Activated T-cell treated with anti-CD3 and anti-CD28 coated beads, Interleukin-2, amount 50 U/mL, for 24 hours (primary cell): ENCODE measurements at regions not wholly inside any gene's neighbourhood (a gene's known extent, or its start where the extent isn't known, plus 50 kb on each side); places are given as distances from the start of the nearest gene placed in this dataset.

Source experiments
- DNase-seq: peaks from one replicate; pipeline ENCODE4 v3.0.0-alpha.2; 2020
- H3K27ac Mint-ChIP-seq: 2 replicates; pipeline ENCODE4 v1.8.0; 2020; ENCODE audit warnings: mild to moderate bottlenecking, mixed read lengths
- H3K27me3 Mint-ChIP-seq: 2 replicates; pipeline ENCODE4 v1.8.0; 2020; ENCODE audit warnings: mixed read lengths
- H3K36me3 Mint-ChIP-seq: 2 replicates; pipeline ENCODE4 v1.8.0; 2020; ENCODE audit warnings: low read depth, mixed read lengths
- H3K4me1 Mint-ChIP-seq: 2 replicates; pipeline ENCODE4 v1.8.0; 2020; ENCODE audit warnings: low read depth, mixed read lengths
- H3K4me3 Mint-ChIP-seq: 2 replicates; pipeline ENCODE4 v1.8.0; 2020; ENCODE audit warnings: mild to moderate bottlenecking, moderate library complexity, mixed read lengths
- H3K9me3 Mint-ChIP-seq: 2 replicates; pipeline ENCODE4 v1.8.0; 2020; ENCODE audit warnings: mixed read lengths

- no peaks in the 10 kb centered on the region for H3K27me3 Mint-ChIP-seq
- H3K27ac Mint-ChIP-seq = no peak overlapping the region
- peaks cover 10% of the 10 kb centered on the region for H3K4me1 Mint-ChIP-seq
- no peak for DNase-seq
- H3K4me3 Mint-ChIP-seq = no peak overlapping the region
- H3K9me3 Mint-ChIP-seq = no peaks in the 10 kb centered on the region
- H3K36me3 Mint-ChIP-seq = no peaks in the 10 kb centered on the region
Observed at GRCh38 chr17:73776351-73777130, 132.3 kb upstream of the SDK2 start.

DNA sequence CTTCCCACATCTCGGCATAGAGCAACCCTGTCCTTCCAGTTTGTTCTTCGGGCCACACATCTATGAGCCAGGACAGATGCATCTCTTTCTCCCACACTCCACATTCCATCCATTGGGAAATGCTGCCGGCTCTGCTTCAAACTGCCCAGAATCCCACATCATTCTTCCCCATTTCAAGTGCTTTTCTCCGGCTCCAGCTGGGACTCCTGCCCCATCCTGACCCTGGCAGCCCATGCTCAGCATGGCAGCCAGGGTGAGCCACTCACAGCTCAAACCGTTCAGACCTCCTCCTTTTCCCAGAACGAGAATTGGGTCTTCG, 132.8 kb upstream of the SDK2 start:
- Mint-ChIP-seq H3K27me3 (no peaks in the 10 kb centered on the region), H3K9me3 (no peaks in the 10 kb centered on the region), H3K27ac (no peak overlapping the region), H3K4me3 (no peak overlapping the region), H3K36me3 (no peaks in the 10 kb centered on the region), H3K4me1 (peaks cover 16% of the 10 kb centered on the region)
- DNase-seq = no peak

GRCh38 chr17:73782231-73782630, 138.0 kb upstream of the SDK2 start:
- DNase-seq = no peak
- H3K4me3 Mint-ChIP-seq = no peak overlapping the region
- peaks cover 17% of the 10 kb centered on the region for H3K4me1 Mint-ChIP-seq
- H3K27me3 Mint-ChIP-seq = peaks cover 2% of the 10 kb centered on the region
- no peaks in the 10 kb centered on the region for H3K9me3 Mint-ChIP-seq
- H3K27ac Mint-ChIP-seq = no peak overlapping the region
- H3K36me3 Mint-ChIP-seq = no peaks in the 10 kb centered on the region

GRCh38 chr17:73782641-73783381, 138.6 kb upstream of the SDK2 start:
- H3K27ac Mint-ChIP-seq = no peak overlapping the region
- no peak for DNase-seq
- peaks cover 2% of the 10 kb centered on the region for H3K27me3 Mint-ChIP-seq
- H3K4me3 Mint-ChIP-seq = no peak overlapping the region
- H3K4me1 Mint-ChIP-seq = peaks cover 17% of the 10 kb centered on the region
- H3K36me3 Mint-ChIP-seq = no peaks in the 10 kb centered on the region
- H3K9me3 Mint-ChIP-seq = no peaks in the 10 kb centered on the region

DNA sequence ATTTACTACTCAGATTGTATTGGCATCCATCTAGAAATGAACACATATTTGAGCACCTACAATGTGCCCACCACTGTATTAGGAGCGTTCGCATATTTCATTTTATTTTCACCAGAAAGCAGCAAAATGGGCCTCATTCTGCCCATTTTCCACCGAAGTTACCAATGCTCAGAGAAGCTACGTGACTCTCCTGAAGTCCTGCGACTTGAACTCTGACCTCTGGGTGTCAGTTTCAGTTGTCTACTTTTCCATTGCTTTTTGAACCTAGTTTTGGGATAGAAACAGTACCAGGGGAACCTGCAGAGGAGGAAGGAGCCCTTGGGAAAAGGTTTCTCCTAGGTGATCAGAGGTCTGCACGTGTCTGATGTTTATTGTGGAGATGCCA, 139.1 kb upstream of the SDK2 start:
- no peak overlapping the region for H3K4me3 Mint-ChIP-seq
- peaks cover 17% of the 10 kb centered on the region for H3K4me1 Mint-ChIP-seq
- DNase-seq = no peak
- H3K27me3 Mint-ChIP-seq = peaks cover 2% of the 10 kb centered on the region
- no peaks in the 10 kb centered on the region for H3K36me3 Mint-ChIP-seq
- H3K9me3 Mint-ChIP-seq = no peaks in the 10 kb centered on the region
- H3K27ac Mint-ChIP-seq = no peak overlapping the region

- H3K27me3 Mint-ChIP-seq = peaks cover 2% of the 10 kb centered on the region
- H3K4me1 Mint-ChIP-seq = peaks cover 17% of the 10 kb centered on the region
- no peak overlapping the region for H3K27ac Mint-ChIP-seq
- H3K36me3 Mint-ChIP-seq = no peaks in the 10 kb centered on the region
- no peak for DNase-seq
- H3K9me3 Mint-ChIP-seq = no peaks in the 10 kb centered on the region
- H3K4me3 Mint-ChIP-seq = no peak overlapping the region
Observed at GRCh38 chr17:73783945-73784603, 139.8 kb upstream of the SDK2 start.

GRCh38 chr17:73785496-73785895, 141.3 kb upstream of the SDK2 start:
- no peak for DNase-seq
- Mint-ChIP-seq H3K27me3 (peaks cover 2% of the 10 kb centered on the region), H3K27ac (no peak overlapping the region), H3K9me3 (no peaks in the 10 kb centered on the region), H3K4me3 (no peak overlapping the region), H3K4me1 (peaks cover 17% of the 10 kb centered on the region), H3K36me3 (no peaks in the 10 kb centered on the region)

GRCh38 chr17:73785958-73786743, 141.9 kb upstream of the SDK2 start:
- Mint-ChIP-seq H3K36me3 (no peaks in the 10 kb centered on the region), H3K27ac (no peak overlapping the region), H3K4me1 (peaks cover 17% of the 10 kb centered on the region), H3K4me3 (no peak overlapping the region), H3K9me3 (no peaks in the 10 kb centered on the region), H3K27me3 (peaks cover 2% of the 10 kb centered on the region)
- DNase-seq = no peak

GRCh38 chr17:73787076-73788059, 143.1 kb upstream of the SDK2 start:
- no peaks in the 10 kb centered on the region for H3K9me3 Mint-ChIP-seq
- H3K4me1 Mint-ChIP-seq = peaks cover 7% of the 10 kb centered on the region
- H3K27me3 Mint-ChIP-seq = peaks cover 2% of the 10 kb centered on the region
- H3K27ac Mint-ChIP-seq = no peak overlapping the region
- DNase-seq = no peak
- no peaks in the 10 kb centered on the region for H3K36me3 Mint-ChIP-seq
- no peak overlapping the region for H3K4me3 Mint-ChIP-seq

DNA sequence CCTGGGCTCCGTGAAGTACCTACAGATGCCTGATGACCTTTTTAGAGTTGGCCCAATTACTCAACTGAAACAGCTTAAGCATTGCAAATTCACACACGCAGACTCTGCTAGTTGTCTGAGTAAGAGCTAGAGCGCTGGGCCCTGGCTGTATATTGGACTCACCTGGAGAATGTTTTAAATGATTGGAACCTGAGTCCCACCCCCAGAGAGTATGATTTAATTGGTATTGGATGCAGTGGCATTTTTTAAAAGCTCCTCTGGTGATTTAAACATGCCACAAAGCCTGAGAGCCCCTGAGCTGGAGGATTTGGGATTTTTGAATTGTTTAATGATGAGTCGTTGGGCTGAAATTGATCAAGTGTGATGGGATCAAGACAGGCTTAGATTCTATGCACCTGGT, 143.9 kb upstream of the SDK2 start:
- no peak for DNase-seq
- Mint-ChIP-seq H3K27ac (no peak overlapping the region), H3K4me1 (no peaks in the 10 kb centered on the region), H3K9me3 (no peaks in the 10 kb centered on the region), H3K4me3 (no peak overlapping the region), H3K27me3 (peaks cover 2% of the 10 kb centered on the region), H3K36me3 (no peaks in the 10 kb centered on the region)

DNA sequence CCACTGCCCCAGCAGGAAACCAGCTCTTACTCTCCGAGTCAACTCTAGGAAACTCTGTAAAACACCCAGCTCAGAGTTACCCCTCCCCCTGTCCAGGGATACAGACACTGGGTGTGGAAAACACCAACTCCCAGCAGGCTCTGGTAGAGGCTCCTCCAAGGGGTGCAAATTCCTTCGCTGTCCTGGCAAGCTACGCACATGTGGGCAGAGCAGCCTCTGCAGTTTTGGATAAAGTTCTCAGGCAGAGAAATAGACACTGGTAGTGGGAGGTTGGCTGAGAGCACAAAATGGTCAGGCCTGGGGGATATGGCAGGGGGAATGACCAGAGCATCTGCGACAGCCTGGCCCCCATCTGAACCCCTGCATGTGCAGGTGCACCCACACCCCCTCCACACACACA, 146.9 kb upstream of the SDK2 start:
- DNase-seq = no peak
- Mint-ChIP-seq H3K4me1 (peaks cover 7% of the 10 kb centered on the region), H3K27ac (no peak overlapping the region), H3K36me3 (no peaks in the 10 kb centered on the region), H3K27me3 (peaks cover 2% of the 10 kb centered on the region), H3K9me3 (no peaks in the 10 kb centered on the region), H3K4me3 (no peak overlapping the region)

DNA sequence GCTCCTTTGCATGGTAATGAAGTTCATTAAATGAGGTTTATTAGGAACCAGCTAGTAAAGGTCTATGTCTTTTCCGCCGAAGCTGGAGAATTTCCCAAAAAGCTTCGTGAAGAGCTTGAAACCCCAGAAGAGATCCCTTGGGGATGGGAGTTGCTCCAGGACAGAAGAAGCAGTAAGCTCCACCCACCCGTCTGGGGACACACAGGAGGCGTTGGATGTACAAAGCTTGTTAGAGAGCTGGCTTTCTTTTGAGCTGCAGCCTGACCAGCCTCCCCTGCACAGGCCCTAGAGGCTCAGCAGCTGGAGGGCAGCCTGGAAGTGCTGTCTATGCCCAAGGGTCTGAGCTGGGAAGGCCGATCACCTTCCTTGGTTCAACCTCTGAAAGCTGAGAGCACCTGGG, 147.4 kb upstream of the SDK2 start:
- Mint-ChIP-seq H3K36me3 (no peaks in the 10 kb centered on the region), H3K9me3 (no peaks in the 10 kb centered on the region), H3K27ac (no peak overlapping the region), H3K27me3 (no peaks in the 10 kb centered on the region), H3K4me3 (no peak overlapping the region), H3K4me1 (peaks cover 7% of the 10 kb centered on the region)
- DNase-seq = no peak

GRCh38 chr17:73792994-73793393, 148.7 kb upstream of the SDK2 start:
- Mint-ChIP-seq H3K4me1 (peaks cover 7% of the 10 kb centered on the region), H3K36me3 (no peaks in the 10 kb centered on the region), H3K27me3 (no peaks in the 10 kb centered on the region), H3K4me3 (no peak overlapping the region), H3K9me3 (no peaks in the 10 kb centered on the region), H3K27ac (no peak overlapping the region)
- no peak for DNase-seq

DNA sequence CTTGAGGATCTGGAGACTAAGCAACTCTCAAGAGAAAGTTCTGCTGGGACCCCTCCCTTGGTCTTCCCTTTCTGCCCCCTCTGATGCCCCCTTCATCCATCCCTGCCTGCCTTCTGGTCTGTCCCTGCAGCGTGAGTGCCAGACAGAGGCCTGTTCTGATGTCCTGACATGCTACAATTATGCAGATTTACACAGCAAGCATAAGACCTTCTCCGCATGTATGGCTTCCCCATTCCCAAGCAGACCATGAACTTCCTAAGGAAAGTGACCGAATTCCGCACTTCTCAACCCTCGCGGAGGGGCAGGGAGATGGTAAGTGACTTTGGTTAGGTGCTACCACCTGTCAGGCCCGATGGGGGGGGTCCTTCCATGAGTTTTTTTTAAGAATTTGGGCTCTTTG, 150.1 kb upstream of the SDK2 start:
- no peak for DNase-seq
- Mint-ChIP-seq H3K27me3 (no peaks in the 10 kb centered on the region), H3K4me3 (no peak overlapping the region), H3K27ac (no peak overlapping the region), H3K36me3 (no peaks in the 10 kb centered on the region), H3K9me3 (no peaks in the 10 kb centered on the region), H3K4me1 (peaks cover 7% of the 10 kb centered on the region)
